A549 (cell line): ENCODE measurements at regions not wholly inside any gene's neighbourhood (a gene's known extent, or its start where the extent isn't known, plus 50 kb on each side); places are given as distances from the start of the nearest gene placed in this dataset.

Source experiments
- CEBPB ChIP-seq, 2 experiments: fragments of >200 bp in 1 of 2; sonication (Bioruptor Twin) in 1 of 2; formaldehyde crosslinking in 1 of 2; IDR thresholded peaks; 2 replicates each; pipeline ENCODE4 v1.6.1; 2012 to 2016
- CHD2 ChIP-seq: fragments of 150-350 bp; IDR thresholded peaks from 2 replicates; pipeline ENCODE4 v1.6.1; 2014; ENCODE audit warnings: low read length; ENCODE audit not compliant: partially characterized antibody
- CHD4 ChIP-seq: fragments of 200-600 bp; sonication (generic); IDR thresholded peaks from 2 replicates; pipeline ENCODE4 v1.6.1; 2016; ENCODE audit warnings: antibody characterized with exemption, mild to moderate bottlenecking, borderline replicate concordance
- CTCF ChIP-seq: fragments of >200 bp; sonication (Bioruptor Twin); formaldehyde crosslinking; IDR thresholded peaks from 3 replicates; pipeline ENCODE4 v1.5.1; 2016
- EP300 ChIP-seq, 2 experiments: fragments of >200 bp; sonication (Bioruptor Twin); formaldehyde crosslinking; IDR thresholded peaks; 2 replicates in 1 of 2; 3 replicates in 1 of 2; pipeline ENCODE4 v1.6.1; 2016 to 2017
- FOSL2 ChIP-seq, 2 experiments: fragments of 450-650 bp in 1 of 2; fragments of >200 bp in 1 of 2; sonication (Bioruptor Twin) in 1 of 2; formaldehyde crosslinking; IDR thresholded peaks; 2 replicates each; pipeline versions ENCODE4 v1.5.0 to v1.6.1; 2016 to 2020; ENCODE audit warnings: mild to moderate bottlenecking in 1 of 2, moderate library complexity in 1 of 2
- MYC ChIP-seq: IDR thresholded peaks from 2 replicates; pipeline ENCODE4 v1.6.1; 2012; ENCODE audit warnings: mild to moderate bottlenecking, inconsistent platforms, low read length, improper control_type of control experiment, borderline replicate concordance
- REST ChIP-seq: fragments of 200-600 bp; sonication (generic); IDR thresholded peaks from 2 replicates; pipeline ENCODE4 v1.6.1; 2016; ENCODE audit warnings: antibody characterized with exemption, mild to moderate bottlenecking, moderate library complexity
- ZFP36 ChIP-seq: fragments of 450-650 bp; IDR thresholded peaks from 2 replicates; pipeline ENCODE4 v1.6.1; 2014; ENCODE audit warnings: borderline replicate concordance; ENCODE audit not compliant: partially characterized antibody
- TF ChIP-seq, protein P1 (sequence below): fragments of 150-350 bp; IDR thresholded peaks from 2 replicates; pipeline ENCODE4 v1.6.1; 2014; ENCODE audit warnings: low read depth, mild to moderate bottlenecking, low read length

- TF ChIP-seq EP300 (IDR thresholded peaks at IDR 0.05): no peak
- no peak for TF ChIP-seq CTCF
- no peak for TF ChIP-seq FOSL2 (IDR thresholded peaks at IDR 0.05)
- no peak for TF ChIP-seq FOSL2 (CRISPR knock-in tag; IDR thresholded peaks at IDR 0.05)
- no peak for TF ChIP-seq MYC
- TF ChIP-seq, protein P1, sequence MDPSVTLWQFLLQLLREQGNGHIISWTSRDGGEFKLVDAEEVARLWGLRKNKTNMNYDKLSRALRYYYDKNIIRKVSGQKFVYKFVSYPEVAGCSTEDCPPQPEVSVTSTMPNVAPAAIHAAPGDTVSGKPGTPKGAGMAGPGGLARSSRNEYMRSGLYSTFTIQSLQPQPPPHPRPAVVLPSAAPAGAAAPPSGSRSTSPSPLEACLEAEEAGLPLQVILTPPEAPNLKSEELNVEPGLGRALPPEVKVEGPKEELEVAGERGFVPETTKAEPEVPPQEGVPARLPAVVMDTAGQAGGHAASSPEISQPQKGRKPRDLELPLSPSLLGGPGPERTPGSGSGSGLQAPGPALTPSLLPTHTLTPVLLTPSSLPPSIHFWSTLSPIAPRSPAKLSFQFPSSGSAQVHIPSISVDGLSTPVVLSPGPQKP: no peak
- TF ChIP-seq CEBPB (IDR thresholded peaks at IDR 0.05): no peak
- TF ChIP-seq ZFP36: no peak
- TF ChIP-seq CHD4: no peak
- TF ChIP-seq CHD2: no peak
- TF ChIP-seq REST: no peak
Measured at GRCh38 chr11:15793043-15793996, 563.0 kb downstream of the SOX6 start.
